Myocyte (in vitro differentiated cells): ENCODE measurements at regions not wholly inside any gene's neighbourhood (a gene's known extent, or its start where the extent isn't known, plus 50 kb on each side); places are given as distances from the start of the nearest gene placed in this dataset.

Experiments
- DNase-seq: peaks from one replicate; pipeline ENCODE4 v3.0.0-alpha.2; 2012; ENCODE audit warnings: low read depth

DNA sequence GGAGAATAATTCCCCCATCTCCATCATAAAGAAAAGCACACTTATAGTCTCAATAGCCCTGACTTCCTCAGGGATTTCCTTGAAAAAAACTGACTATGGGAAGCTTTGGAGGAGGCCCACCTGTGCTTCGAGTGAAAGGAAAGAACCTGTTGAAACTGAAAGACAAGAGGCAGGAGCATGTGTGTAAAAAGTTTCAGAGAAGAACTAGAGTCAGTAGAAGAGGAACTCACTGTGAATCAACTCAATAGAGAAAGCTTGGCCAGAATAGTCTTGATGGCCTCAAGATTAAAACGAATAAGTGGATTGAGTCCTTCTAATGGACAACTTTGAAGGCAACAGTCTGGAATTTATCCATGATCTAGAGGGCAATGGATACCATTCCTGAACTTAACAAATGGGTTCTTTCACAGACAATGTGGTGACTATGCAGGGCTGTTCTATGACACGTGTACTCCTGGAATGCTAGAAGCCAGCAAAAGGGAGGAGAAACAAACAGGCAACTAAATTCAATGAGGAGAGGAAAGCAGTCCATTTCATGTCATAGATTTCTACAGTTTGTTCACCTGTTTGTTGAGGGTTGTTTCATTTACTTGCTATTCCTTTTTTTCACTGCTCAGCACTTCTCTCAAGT lies 442.3 kb downstream of the GRB14 start:
- peak; percentile 30 for DNase-seq

DNA sequence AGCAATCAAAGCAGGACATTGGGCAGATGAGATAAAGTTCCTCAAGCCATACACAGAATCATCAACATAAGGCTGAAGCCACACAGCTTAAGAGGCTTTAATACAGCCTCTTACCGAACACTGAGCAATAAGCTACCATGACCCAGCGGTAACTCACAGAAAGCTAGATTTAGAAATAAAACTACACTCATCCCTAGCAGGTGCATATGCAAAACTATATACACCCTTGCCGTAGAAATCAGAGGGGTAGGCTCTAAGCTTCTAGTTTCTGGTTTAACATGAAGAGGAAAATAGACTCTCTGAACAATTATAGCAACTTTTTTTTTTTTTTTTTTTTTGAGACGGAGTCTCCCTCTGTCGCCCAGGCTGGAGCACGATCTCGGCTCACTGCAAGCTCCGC lies 428.8 kb upstream of the FIGN start:
- no peak for DNase-seq

DNA sequence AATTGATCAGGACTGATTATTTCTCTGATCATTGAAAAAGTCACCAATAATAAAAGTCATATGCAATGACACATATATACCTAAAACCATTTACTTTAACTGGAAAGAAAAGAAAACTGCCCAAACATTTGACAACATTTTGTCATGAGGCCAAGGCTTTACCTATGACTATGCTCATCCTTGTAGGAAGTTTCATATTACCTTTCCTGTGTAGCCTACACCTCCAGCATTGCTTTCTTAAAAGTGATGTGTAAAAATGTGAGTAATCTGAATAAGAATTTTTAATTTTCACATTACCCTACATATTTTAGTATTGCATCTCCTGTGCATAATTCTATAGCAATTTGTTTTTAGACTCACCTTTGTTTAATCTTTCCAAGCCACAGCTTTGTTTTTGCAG lies 419.8 kb upstream of the FIGN start:
- DNase-seq = no peak

DNA sequence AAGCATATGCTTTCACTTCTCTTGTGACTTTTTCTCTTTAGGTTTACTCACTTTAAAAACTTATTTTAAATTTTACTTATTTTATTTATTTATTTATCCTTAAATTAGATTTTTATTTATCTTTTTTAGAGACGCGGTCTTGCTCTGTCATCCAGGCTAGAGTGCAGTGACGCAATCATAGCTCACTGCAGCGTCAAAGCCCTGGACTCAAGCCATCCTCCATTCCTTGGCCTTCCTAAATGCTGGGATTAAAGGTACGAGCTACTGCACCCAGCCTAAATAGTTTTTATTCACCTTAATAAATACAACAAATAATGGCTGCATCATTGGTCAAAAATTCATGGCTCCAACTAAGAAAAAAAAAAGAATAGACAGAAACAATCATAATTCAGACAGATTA lies 415.7 kb upstream of the FIGN start:
- DNase-seq = no peak

DNA sequence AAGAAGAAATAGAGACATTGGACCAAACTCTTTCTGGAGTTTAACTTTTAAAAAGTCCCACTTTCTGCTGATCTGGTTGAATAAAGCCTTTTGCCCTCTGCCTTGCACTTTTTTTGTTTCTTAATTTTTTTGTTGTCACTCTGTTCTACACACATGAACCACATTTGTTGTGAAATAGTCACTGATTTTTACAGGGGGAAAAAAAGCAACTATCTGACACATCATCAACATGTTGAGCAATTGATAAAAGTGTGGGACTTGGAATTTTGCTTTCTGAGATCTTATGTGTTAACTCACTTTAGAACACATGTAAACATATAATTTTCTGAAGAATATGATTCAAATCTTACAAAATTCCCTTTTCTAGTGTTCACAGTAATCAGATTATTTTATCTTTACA lies 414.8 kb upstream of the FIGN start:
- DNase-seq = no peak

DNA sequence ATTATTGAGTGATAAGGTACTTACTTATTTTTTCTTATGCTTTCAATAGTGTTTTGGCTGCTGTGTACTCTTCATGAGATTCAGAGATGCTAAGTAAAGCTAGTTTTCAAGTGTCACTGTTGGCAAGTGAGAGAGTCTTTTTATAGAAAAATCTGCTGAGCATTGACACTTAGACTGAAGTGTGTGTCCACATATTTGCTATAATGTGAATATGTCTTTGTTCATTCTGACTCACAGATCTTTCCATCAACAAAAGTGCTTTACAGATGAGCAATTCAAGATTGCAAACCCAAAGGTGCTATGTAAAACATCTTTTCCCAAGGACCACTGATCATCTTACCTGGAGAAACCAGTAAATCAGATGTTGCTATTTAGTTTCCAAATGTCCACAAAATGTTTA lies 410.6 kb upstream of the FIGN start:
- no peak for DNase-seq

DNA sequence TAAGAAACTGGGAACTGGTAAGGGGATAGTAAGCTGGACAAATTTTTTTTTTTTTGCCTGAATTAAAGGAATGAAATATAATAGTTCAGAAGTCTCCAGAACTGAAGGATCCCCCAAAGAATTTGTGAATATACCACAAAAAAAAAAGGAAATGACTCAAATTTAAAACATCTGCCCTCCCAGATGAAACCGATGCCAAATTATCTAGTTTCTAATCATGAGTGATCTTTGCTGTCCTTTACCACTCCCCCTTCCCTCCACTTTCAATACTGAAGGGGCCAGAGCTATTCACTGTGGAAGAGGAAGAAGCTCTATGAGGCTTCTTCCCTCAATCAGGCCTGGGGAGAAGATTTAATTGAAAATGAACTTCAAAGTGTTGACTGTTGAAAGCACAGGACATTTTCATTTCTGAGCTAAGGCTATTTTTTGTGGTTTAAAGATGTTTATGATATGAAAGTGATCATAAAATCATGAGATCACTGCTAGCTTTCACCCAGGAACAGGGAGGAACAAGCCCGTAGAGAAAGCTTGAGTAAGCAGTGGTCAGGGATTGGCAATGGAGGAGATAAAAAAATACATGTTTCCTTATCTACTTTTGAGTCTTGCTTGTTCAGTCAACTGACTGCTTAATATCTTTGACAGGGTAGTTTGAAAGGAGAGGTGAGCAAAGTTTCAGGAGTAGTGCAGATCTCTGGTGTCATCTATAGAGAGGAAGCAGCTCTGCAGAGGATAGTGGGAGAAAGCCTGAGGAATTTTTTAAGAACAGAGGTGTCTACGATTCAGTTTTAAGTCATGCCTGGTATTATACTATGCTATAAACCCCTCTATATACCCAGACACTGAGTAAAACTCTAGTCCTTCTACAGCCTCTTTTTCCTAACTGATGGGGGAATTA lies 409.5 kb upstream of the FIGN start:
- peak; percentile 37 for DNase-seq

DNA sequence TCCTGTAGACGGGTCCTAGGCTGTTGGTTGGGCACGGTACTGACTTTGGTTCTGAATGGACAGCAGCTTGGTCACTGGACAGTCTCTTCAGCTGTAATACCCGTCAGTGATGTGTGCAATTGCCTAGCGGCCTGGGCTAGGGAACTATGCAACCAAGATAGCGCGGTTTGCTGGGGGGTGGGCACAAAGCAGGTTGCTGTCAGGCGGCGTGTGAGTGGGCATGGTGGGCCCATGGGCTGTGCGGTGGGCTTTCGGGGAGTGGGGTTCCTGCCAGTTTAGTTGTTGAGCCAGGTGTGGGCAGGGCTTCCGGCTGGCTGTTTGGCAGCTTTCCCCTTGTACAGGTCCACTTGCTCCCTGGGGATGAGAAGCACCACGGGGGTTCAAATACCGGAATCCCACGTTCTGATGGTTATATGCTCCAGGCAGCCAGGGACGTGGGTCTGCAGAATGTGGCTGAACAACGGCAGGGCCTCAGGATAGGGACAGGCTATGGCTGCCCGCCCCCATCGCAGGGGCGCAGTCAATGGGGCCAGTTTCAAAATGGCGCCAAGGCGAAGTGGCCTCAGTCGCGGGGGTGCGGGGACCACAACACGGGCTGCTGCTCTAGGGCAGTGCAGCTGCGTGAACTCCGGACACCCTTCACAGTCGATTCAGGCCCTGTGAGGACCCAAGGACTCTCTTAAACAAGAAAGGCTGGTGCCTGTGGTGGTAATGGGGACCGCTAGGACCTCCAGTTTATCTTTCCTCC lies 407.5 kb upstream of the FIGN start:
- DNase-seq = no peak

DNA sequence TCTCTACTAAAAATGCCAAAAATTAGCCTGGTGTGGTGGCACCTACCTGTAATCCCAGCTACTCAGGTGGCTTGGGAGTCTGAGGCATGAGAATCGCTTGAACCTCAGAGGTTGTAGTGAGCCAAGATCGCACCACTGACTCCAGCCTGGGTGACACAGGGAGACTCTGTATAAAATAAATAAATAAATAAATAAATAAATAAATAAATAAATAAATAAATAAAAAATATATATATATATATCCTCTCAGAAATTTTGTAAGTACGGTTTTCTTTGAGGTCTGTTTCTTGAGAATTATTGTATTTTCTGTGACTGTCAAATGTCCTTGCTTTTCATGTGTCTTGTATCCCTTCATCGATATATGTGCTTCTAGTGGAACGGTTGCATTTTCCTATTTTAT lies 406.9 kb upstream of the FIGN start:
- no peak for DNase-seq

DNA sequence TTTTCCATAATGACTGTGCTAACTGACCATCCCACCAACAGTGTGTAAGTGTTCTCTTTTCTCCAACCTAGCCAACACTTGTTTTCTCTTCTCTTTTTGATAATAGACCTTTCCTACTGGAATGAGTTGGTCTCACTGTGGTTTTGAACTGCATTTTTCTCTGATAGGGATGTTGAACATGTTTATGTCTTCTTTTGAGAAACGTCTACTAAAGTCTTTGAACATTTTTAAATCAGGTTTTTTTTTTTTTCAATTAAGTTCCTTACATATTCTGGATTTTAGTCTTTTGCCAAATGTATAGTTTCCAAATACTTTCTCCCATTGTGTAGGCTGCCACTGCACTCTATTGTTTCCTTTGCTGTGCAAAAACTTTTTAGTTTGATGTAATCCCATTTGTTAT lies 405.5 kb upstream of the FIGN start:
- DNase-seq = no peak

DNA sequence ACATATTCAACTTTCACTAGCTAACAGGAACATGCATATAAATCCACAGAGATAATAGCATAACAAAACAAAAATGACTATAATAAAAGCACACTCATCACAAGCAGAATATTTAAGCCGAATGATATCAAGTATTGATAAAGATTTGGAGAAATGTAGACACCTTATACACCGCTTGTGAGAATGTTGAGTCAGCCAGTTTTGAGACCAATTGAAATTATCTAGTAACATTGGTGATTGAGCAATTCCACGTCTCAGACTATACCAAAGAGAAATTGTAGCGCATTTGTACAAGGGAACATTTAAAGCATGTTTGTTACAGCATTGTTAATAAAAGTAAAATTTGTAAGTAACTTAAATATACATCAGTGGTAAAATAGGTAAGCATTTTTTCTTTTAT lies 402.9 kb upstream of the FIGN start:
- no peak for DNase-seq

DNA sequence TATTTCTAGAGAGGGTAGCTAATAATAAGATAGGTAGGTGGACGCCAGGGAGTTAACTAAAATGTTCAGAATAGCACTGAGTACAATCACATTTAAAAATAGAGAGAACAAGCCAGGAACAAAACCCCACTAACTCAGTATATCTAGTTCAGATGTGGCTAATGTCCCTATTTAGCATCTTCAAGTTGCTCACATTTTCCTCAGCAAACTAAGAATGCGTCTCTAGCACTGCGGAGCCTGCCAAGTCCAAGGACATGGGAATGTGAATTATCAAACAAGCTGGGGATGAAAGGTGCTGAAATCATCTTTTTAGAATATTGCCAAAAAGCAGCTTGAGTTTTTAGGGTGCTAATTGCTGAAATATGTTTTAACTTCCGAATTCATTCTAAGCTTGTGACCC lies 398.5 kb upstream of the FIGN start:
- DNase-seq = no peak

DNA sequence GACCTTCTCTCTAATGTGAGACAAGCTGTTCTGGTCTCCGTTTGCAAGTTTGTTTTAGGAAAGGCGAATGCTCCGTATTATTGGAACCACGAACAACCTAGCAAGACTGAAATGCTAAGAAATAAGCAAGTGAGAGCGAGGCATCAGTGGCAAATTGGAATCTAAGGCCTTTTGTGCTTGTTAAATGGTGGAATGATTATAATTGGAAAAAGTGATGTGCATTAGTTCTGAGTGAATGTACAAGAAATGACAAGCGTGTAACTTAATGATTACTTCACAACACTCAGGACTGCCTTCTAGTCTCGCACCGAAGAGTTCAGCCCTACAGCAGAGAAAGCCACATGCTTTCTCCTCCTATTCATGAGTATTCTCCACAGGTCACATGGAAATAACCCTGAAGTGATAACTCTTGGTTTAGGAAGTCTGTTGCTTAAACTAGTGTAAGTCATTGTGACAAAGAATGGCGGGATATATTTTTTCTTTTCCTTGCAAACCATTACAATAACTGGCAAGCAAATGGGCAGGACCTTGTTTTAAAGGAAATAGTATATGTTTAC lies 392.2 kb upstream of the FIGN start:
- no peak for DNase-seq

DNA sequence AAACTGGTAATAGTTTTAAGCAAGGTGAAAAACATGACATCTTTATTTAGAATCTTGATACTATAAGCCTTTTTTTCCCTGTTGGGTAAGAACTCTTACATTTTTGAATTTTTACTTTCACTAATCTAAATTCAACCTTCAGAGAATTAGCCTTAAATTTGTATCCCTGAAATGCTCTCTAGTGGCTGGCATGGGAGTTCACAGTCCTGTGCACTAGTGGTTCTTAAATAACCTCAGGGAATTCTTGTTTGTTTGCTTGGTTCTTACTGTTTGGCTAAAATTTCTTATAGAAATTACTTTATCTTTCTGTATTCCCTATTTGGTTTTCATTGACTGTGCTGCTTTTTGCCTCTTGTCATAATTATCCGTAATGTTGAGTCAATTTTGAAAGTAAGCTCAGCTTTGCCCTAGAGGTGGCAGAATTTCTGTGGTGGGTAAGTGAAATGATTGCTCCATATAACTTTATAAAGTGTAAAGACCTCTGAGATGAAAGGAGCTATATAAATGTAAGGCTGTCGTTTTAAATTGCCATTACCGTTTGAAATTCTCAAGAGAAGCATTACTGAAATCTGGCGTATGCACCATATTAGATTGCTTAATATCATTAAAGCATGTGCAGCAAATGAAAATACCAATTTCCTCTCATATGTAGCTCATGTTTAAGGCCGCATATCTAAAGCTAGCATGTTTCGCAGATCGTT lies 391.3 kb upstream of the FIGN start:
- peak; percentile 45 for DNase-seq

DNA sequence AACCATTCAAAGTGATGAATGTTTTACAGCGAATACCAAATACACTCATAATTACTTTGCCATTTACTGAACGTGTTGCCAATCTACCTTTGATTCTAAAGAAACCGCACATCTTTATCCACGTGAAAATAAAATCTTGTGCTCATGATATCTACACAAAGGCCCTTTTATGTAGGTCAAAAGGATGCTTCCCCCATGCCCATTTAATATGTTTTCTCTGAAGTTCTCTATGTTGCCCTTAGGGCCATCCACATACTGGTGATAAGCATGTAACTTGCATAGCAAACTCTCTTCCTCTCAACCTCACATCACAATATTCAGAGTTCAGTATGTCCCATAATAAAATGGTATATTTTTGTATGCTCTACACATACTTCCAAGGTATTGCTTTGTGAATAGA lies 380.0 kb upstream of the FIGN start:
- DNase-seq = no peak

DNA sequence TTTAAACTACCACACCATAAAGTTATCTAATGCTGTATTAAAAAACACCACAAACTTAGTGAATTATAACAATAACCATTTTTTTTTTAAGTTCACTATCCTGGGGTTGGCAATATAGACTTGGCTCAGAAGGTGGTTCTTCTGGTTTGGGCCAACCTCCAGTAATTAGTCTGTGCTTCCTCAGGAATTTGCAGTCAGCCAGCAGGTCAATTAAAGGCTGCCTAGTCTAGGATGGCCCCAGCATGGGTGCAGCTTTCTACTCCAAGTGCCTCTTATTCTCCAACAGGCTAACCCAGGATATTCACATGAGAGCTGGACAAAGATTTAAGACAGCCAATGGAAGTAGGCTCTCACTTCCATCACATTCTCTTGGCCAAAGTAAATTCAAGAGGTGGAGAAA lies 379.1 kb upstream of the FIGN start:
- DNase-seq = no peak

DNA sequence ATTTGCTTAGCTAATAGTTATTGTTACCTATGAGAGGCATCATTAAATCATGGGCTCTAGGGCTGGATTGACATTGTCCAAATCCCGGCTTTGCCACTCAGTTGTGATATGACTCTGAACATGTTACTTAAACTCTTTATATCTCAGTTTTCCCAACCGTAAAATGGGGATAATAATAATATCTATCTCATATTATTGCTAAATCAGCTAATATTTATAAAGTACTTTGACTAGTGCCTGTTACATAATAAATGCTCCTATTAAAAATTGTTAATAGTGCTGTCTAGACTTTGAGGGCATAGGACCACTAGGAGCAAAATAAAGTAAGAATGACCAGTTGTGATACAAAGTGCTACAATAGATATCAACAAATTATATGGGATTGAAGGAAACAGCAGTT lies 376.3 kb upstream of the FIGN start:
- no peak for DNase-seq

DNA sequence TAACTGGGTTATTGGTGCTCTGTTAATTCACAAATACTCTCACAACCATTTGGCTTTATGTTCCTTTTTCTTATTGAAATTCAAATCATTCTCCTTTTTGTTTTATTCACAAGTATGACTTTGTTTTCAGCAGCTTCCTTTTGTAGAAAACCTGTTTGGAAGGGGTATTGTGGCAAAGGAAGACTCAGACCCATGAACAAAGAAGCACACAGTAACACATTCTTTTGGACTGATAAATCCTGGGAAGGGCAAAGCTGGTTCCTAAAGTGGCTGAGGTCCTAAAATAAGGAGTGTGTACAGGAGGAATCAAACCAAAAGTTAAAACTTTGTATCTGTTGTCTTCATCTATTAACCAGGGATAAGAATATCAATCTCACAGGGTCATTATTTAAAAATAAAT lies 374.7 kb upstream of the FIGN start:
- DNase-seq = no peak

DNA sequence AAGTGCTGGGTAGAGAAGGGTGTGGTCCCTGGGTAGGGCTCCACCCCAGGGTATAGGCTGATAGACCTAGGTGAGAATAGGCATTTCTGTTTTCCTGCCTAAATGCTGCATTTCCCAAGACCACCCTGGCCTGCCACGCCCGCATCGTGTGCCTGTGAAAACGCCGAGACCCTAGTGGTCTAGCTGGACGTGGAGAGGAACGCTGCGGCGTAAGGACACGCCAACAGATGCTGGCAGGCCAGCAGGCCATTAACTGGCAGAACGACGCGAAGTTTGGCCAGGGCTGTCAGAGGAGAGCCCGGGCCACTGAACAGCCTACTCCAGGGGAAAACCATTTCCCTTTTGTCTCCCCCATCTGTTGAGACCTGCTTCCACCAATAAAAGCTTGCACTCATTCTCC lies 373.2 kb upstream of the FIGN start:
- no peak for DNase-seq

DNA sequence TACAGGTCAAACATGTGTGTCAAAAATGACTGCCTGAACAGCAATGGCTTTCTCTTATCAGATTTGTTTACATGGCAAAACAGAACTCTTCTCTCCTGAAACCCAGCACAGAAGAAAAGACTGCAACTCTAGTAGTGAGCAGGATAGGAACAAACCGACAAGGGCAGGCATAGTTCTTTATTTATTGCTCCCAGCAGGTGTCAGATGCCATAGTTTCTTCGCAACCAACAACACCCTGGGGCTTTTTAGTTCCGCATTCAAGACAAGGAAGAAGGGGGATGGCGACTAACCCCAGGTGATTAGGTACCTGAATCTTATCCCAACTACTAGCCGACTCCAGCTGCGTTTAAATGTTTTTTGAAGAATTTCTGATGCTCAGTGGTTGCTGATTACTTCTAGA lies 367.5 kb upstream of the FIGN start:
- no peak for DNase-seq

DNA sequence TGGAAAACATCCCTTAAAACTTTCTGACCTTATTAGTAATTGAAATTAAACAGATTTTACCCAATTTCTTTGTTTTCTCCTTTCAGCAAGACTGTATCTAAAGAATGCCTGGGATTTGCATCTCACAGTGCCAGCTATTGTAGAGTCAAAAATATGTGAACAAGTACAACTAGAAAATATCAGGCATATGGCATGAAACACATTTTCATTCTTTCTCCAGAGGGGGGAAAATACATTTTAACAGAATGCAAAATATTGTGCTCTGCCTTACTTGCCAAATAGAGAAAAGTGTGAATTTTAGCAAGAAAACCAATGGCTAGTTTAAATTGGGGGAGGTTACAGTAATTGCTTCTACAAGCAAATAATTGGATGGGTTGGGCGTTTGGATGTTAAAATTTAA lies 366.6 kb upstream of the FIGN start:
- no peak for DNase-seq
